Vagina (tissue), 2 donors: ENCODE measurements at regions not wholly inside any gene's neighbourhood (a gene's known extent, or its start where the extent isn't known, plus 50 kb on each side); places are given as distances from the start of the nearest gene placed in this dataset.

Experiments used
- DNase-seq, 2 donors: peaks; one replicate each; pipeline ENCODE4 v3.0.0-alpha.2; 2017; ENCODE audit errors: extremely low spot score in 2 of 2
- H3K27ac ChIP-seq: fragments of 200-600 bp; sonication (generic); one replicate; pipeline ENCODE4 v1.5.1; 2019
- H3K27me3 ChIP-seq: fragments of 200-600 bp; sonication (generic); one replicate; pipeline ENCODE4 v1.5.1; 2019
- H3K36me3 ChIP-seq, 2 donors: fragments of 200-600 bp; sonication (generic); one replicate each; pipeline ENCODE4 v1.5.1; 2017 to 2019
- H3K4me1 ChIP-seq: fragments of 200-600 bp; sonication (generic); one replicate; pipeline ENCODE4 v1.5.1; 2019
- H3K4me3 ChIP-seq, 2 donors: fragments of 200-600 bp; sonication (generic); 1 replicate in 1 of 2; 2 replicates in 1 of 2; pipeline ENCODE4 v1.5.1; 2016 to 2019
- H3K9me3 ChIP-seq: fragments of 200-600 bp; sonication (generic); one replicate; pipeline ENCODE4 v1.5.1; 2019
- POLR2A ChIP-seq, 2 donors: fragments of 450-650 bp; IDR thresholded peaks; one replicate each; pipeline ENCODE4 v1.6.1; 2017; ENCODE audit warnings: antibody characterized with exemption in 2 of 2, mild to moderate bottlenecking in 2 of 2, moderate library complexity in 2 of 2
- POLR2AphosphoS5 ChIP-seq, 2 donors: sonication (generic); formaldehyde crosslinking; IDR thresholded peaks; one replicate each; pipeline ENCODE4 v1.9.0; 2017; ENCODE audit warnings: antibody characterized with exemption in 2 of 2, mild to moderate bottlenecking in 2 of 2, low read depth in 1 of 2; ENCODE audit not compliant: insufficient read depth in 1 of 2
- intact Hi-C: fragments of 100-400 bp; cut with DNase I; formaldehyde crosslinking; loops from one replicate; pipeline ENCODE4 v1.15.1; 2023
- TF ChIP-seq, protein P1 (sequence below), 3 experiments: fragments of 450-650 bp in 2 of 3; fragments of 200-600 bp in 1 of 3; sonication (generic) in 1 of 3; IDR thresholded peaks; one replicate each; pipeline ENCODE4 v1.5.1; 2017 to 2019; ENCODE audit warnings: antibody characterized with exemption in 3 of 3, mild to moderate bottlenecking in 2 of 3, moderate library complexity in 2 of 3

- no peak overlapping the region for H3K27ac ChIP-seq
- no peak for TF ChIP-seq POLR2A (IDR thresholded peaks at IDR 0.05)
- TF ChIP-seq, protein P1, sequence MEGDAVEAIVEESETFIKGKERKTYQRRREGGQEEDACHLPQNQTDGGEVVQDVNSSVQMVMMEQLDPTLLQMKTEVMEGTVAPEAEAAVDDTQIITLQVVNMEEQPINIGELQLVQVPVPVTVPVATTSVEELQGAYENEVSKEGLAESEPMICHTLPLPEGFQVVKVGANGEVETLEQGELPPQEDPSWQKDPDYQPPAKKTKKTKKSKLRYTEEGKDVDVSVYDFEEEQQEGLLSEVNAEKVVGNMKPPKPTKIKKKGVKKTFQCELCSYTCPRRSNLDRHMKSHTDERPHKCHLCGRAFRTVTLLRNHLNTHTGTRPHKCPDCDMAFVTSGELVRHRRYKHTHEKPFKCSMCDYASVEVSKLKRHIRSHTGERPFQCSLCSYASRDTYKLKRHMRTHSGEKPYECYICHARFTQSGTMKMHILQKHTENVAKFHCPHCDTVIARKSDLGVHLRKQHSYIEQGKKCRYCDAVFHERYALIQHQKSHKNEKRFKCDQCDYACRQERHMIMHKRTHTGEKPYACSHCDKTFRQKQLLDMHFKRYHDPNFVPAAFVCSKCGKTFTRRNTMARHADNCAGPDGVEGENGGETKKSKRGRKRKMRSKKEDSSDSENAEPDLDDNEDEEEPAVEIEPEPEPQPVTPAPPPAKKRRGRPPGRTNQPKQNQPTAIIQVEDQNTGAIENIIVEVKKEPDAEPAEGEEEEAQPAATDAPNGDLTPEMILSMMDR (IDR thresholded peaks at IDR 0.05) = no peak
- no peak for TF ChIP-seq POLR2AphosphoS5 (IDR thresholded peaks at IDR 0.05; ENCODE audit: insufficient read depth in 1 of 2, low read depth in 1 of 2)
- H3K9me3 ChIP-seq = no peaks in the 10 kb centered on the region
- intact Hi-C loops = no loop called here
- no peaks in the 10 kb centered on the region for H3K4me1 ChIP-seq
- no peak for DNase-seq
- no peaks in the 10 kb centered on the region for H3K27me3 ChIP-seq
- H3K36me3 ChIP-seq = no peaks in the 10 kb centered on the region
- no peak overlapping the region for H3K4me3 ChIP-seq
Measured at GRCh38 chr13:67303661-67304333, 73.7 kb upstream of the PCDH9 start.

GRCh38 chr13:67299751-67300150 is 69.6 kb upstream of the PCDH9 start:
- H3K4me3 ChIP-seq = no peak overlapping the region
- H3K27ac ChIP-seq = no peak overlapping the region
- TF ChIP-seq POLR2A (IDR thresholded peaks at IDR 0.05) (no peak), POLR2AphosphoS5 (IDR thresholded peaks at IDR 0.05; ENCODE audit: insufficient read depth in 1 of 2, low read depth in 1 of 2) (no peak)
- TF ChIP-seq, protein P1 (IDR thresholded peaks at IDR 0.05) = no peak
- intact Hi-C loops = no loop called here
- H3K9me3 ChIP-seq = no peaks in the 10 kb centered on the region
- no peak for DNase-seq
- no peaks in the 10 kb centered on the region for H3K4me1 ChIP-seq
- no peaks in the 10 kb centered on the region for H3K36me3 ChIP-seq
- H3K27me3 ChIP-seq = no peaks in the 10 kb centered on the region

GRCh38 chr13:67299072-67299635 is 69.0 kb upstream of the PCDH9 start:
- no peak for DNase-seq
- no peaks in the 10 kb centered on the region for H3K27me3 ChIP-seq
- no peak overlapping the region for H3K4me3 ChIP-seq
- H3K27ac ChIP-seq = no peak overlapping the region
- no peak for TF ChIP-seq POLR2AphosphoS5 (IDR thresholded peaks at IDR 0.05; ENCODE audit: insufficient read depth in 1 of 2, low read depth in 1 of 2)
- TF ChIP-seq, protein P1 (IDR thresholded peaks at IDR 0.05) = no peak
- TF ChIP-seq POLR2A (IDR thresholded peaks at IDR 0.05) = no peak
- intact Hi-C loops = no loop called here
- H3K36me3 ChIP-seq = no peaks in the 10 kb centered on the region
- H3K4me1 ChIP-seq = no peaks in the 10 kb centered on the region
- H3K9me3 ChIP-seq = no peaks in the 10 kb centered on the region

- Histone ChIP-seq H3K36me3 (no peaks in the 10 kb centered on the region), H3K27me3 (no peaks in the 10 kb centered on the region), H3K9me3 (no peaks in the 10 kb centered on the region), H3K4me3 (no peak overlapping the region), H3K4me1 (no peaks in the 10 kb centered on the region), H3K27ac (no peak overlapping the region)
- intact Hi-C loops = no loop called here
- DNase-seq = no peak
- TF ChIP-seq POLR2AphosphoS5 (IDR thresholded peaks at IDR 0.05; ENCODE audit: insufficient read depth in 1 of 2, low read depth in 1 of 2) (no peak), POLR2A (IDR thresholded peaks at IDR 0.05) (no peak)
- TF ChIP-seq, protein P1 (IDR thresholded peaks at IDR 0.05) = no peak
Measured at GRCh38 chr13:67298297-67298696, 68.2 kb upstream of the PCDH9 start.

GRCh38 chr13:67296511-67296910 is 66.4 kb upstream of the PCDH9 start:
- TF ChIP-seq, protein P1 (IDR thresholded peaks at IDR 0.05) = no peak
- no peak for TF ChIP-seq POLR2A (IDR thresholded peaks at IDR 0.05)
- TF ChIP-seq POLR2AphosphoS5 (IDR thresholded peaks at IDR 0.05; ENCODE audit: insufficient read depth in 1 of 2, low read depth in 1 of 2) = no peak
- DNase-seq = no peak
- Histone ChIP-seq H3K27me3 (no peaks in the 10 kb centered on the region), H3K9me3 (no peaks in the 10 kb centered on the region), H3K27ac (no peak overlapping the region), H3K36me3 (no peaks in the 10 kb centered on the region), H3K4me3 (no peak overlapping the region), H3K4me1 (no peaks in the 10 kb centered on the region)
- intact Hi-C loops = no loop called here
